K562 (cell line): ENCODE measurements at regions not wholly inside any gene's neighbourhood (a gene's known extent, or its start where the extent isn't known, plus 50 kb on each side); places are given as distances from the start of the nearest gene placed in this dataset.

Source experiments
- ATF6 ChIP-seq: sonication (generic); formaldehyde crosslinking; IDR thresholded peaks from 2 replicates; pipeline ENCODE4 v1.4.0; 2020; ENCODE audit warnings: mild to moderate bottlenecking, missing genetic modification reagents
- ESRRA ChIP-seq: fragments of 450-650 bp; IDR thresholded peaks from 2 replicates; pipeline ENCODE4 v1.6.1; 2014; ENCODE audit warnings: low read depth, mild to moderate bottlenecking, moderate library complexity, borderline replicate concordance
- GABPB1 ChIP-seq: sonication (generic); formaldehyde crosslinking; IDR thresholded peaks from 2 replicates; pipeline ENCODE4 v1.8.0; 2022; ENCODE audit warnings: mild to moderate bottlenecking, missing genetic modification reagents
- GTF2A2 ChIP-seq: IDR thresholded peaks from 2 replicates; pipeline ENCODE4 v1.6.1; 2016; ENCODE audit warnings: mild to moderate bottlenecking, missing genetic modification characterization, missing compliant biosample characterization
- HEY1 ChIP-seq: fragments of 250-450 bp; sonication (Bioruptor Pico); IDR thresholded peaks from 2 replicates; pipeline ENCODE4 v1.5.0; 2020; ENCODE audit warnings: mild to moderate bottlenecking, moderate library complexity, borderline replicate concordance
- ID3 ChIP-seq, 2 experiments: fragments of 250-450 bp in 1 of 2; fragments of 450-650 bp in 1 of 2; sonication (Bioruptor Pico) in 1 of 2; IDR thresholded peaks; 2 replicates each; pipeline versions ENCODE4 v1.6.1 to v1.8.0; 2016 to 2021; ENCODE audit warnings: mild to moderate bottlenecking in 2 of 2, moderate library complexity in 2 of 2, missing compliant biosample characterization in 1 of 2, missing genetic modification characterization in 1 of 2
- IFI16 ChIP-seq: fragments of 250-450 bp; sonication (Bioruptor Pico); IDR thresholded peaks from 2 replicates; pipeline ENCODE4 v2.1.2; 2022; ENCODE audit warnings: mild to moderate bottlenecking, inconsistent platforms
- JUNB ChIP-seq: fragments of 450-650 bp; formaldehyde crosslinking; conservative IDR thresholded peaks from 2 replicates; pipeline ENCODE4 v1.4.0; 2020; ENCODE audit warnings: mild to moderate bottlenecking
- LARP7 ChIP-seq: fragments of 450-650 bp; IDR thresholded peaks from 2 replicates; pipeline ENCODE4 v1.6.1; 2016
- PML ChIP-seq: IDR thresholded peaks from 2 replicates; pipeline ENCODE4 v1.6.1; 2012; ENCODE audit warnings: low read length, inconsistent platforms
- RBM17 ChIP-seq: fragments of 200-400 bp; formaldehyde crosslinking; IDR thresholded peaks from 2 replicates; pipeline ENCODE4 v1.6.1; 2017; ENCODE audit warnings: low read depth, mild to moderate bottlenecking, low read length, borderline replicate concordance
- U2AF1 ChIP-seq: fragments of 200-400 bp; formaldehyde crosslinking; optimal IDR thresholded peaks from 2 replicates; pipeline ENCODE3; 2017; ENCODE audit warnings: mild to moderate bottlenecking, low read depth, low read length, moderate library complexity
- ZC3H4 ChIP-seq: sonication (generic); formaldehyde crosslinking; IDR thresholded peaks from 2 replicates; pipeline ENCODE4 v1.9.0; 2021; ENCODE audit warnings: missing genetic modification reagents, borderline replicate concordance
- ZNF12 ChIP-seq: sonication (generic); formaldehyde crosslinking; IDR thresholded peaks from 2 replicates; pipeline ENCODE4 v1.4.0; 2020; ENCODE audit warnings: mild to moderate bottlenecking, missing genetic modification reagents
- ZNF165 ChIP-seq: fragments of 250-450 bp; sonication (Bioruptor Pico); IDR thresholded peaks from 2 replicates; pipeline ENCODE4 v1.4.0; 2020; ENCODE audit warnings: borderline replicate concordance
- ZNF395 ChIP-seq: fragments of 200-800 bp; sonication (Bioruptor generic); IDR thresholded peaks from 2 replicates; pipeline ENCODE4 v1.6.1; 2017; ENCODE audit warnings: missing genetic modification characterization, missing compliant biosample characterization
- TF ChIP-seq, protein P1 (sequence below): fragments of 250-450 bp; sonication (Bioruptor Pico); IDR thresholded peaks from 2 replicates; pipeline ENCODE4 v1.5.0; 2020; ENCODE audit warnings: mild to moderate bottlenecking
- TF ChIP-seq, protein P2 (sequence below), 2 experiments: fragments of 450-650 bp in 1 of 2; IDR thresholded peaks; 2 replicates each; pipeline ENCODE4 v1.6.1; 2011 to 2017; ENCODE audit warnings: low read depth in 2 of 2, antibody characterized with exemption in 1 of 2, borderline replicate concordance in 1 of 2, low read length in 1 of 2, mild to moderate bottlenecking in 1 of 2, mixed read lengths in 1 of 2; ENCODE audit not compliant: control insufficient read depth in 1 of 2

GRCh38 chr22:22069450-22070370 lies 87.1 kb upstream of the TOP3B start (continued):
- TF ChIP-seq GTF2A2 (tag) (no peak), ESRRA (no peak), ZC3H4 (CRISPR knock-in tag) (no peak), ZNF165 (CRISPR knock-in tag) (no peak), ATF6 (no peak), ZNF395 (CRISPR knock-in tag) (no peak), ID3 (CRISPR knock-in tag; IDR thresholded peaks at IDR 0.05) (no peak), ID3 (tag; IDR thresholded peaks at IDR 0.05) (peak; percentile 43; the same call in 1 of the 2 replicates), HEY1 (CRISPR knock-in tag) (no peak), U2AF1 (no peak), ZNF12 (CRISPR knock-in tag) (no peak), RBM17 (no peak), LARP7 (no peak), GABPB1 (no peak), JUNB (CRISPR knock-in tag) (no peak), IFI16 (CRISPR knock-in tag) (no peak), PML (no peak)
- TF ChIP-seq, protein P1, sequence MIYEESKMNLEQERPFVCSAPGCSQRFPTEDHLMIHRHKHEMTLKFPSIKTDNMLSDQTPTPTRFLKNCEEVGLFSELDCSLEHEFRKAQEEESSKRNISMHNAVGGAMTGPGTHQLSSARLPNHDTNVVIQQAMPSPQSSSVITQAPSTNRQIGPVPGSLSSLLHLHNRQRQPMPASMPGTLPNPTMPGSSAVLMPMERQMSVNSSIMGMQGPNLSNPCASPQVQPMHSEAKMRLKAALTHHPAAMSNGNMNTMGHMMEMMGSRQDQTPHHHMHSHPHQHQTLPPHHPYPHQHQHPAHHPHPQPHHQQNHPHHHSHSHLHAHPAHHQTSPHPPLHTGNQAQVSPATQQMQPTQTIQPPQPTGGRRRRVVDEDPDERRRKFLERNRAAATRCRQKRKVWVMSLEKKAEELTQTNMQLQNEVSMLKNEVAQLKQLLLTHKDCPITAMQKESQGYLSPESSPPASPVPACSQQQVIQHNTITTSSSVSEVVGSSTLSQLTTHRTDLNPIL: no peak
- TF ChIP-seq, protein P2, sequence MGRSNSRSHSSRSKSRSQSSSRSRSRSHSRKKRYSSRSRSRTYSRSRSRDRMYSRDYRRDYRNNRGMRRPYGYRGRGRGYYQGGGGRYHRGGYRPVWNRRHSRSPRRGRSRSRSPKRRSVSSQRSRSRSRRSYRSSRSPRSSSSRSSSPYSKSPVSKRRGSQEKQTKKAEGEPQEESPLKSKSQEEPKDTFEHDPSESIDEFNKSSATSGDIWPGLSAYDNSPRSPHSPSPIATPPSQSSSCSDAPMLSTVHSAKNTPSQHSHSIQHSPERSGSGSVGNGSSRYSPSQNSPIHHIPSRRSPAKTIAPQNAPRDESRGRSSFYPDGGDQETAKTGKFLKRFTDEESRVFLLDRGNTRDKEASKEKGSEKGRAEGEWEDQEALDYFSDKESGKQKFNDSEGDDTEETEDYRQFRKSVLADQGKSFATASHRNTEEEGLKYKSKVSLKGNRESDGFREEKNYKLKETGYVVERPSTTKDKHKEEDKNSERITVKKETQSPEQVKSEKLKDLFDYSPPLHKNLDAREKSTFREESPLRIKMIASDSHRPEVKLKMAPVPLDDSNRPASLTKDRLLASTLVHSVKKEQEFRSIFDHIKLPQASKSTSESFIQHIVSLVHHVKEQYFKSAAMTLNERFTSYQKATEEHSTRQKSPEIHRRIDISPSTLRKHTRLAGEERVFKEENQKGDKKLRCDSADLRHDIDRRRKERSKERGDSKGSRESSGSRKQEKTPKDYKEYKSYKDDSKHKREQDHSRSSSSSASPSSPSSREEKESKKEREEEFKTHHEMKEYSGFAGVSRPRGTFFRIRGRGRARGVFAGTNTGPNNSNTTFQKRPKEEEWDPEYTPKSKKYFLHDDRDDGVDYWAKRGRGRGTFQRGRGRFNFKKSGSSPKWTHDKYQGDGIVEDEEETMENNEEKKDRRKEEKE (IDR thresholded peaks at IDR 0.05; ENCODE audit: borderline replicate concordance in 1 of 2, control insufficient read depth in 1 of 2, low read depth in 2 of 2, low read length in 1 of 2): no peak
